A673 (cell line): ENCODE measurements at regions not wholly inside any gene's neighbourhood (a gene's known extent, or its start where the extent isn't known, plus 50 kb on each side); places are given as distances from the start of the nearest gene placed in this dataset.
"Not testable (repeated sequence)": the region's sequence is repeated elsewhere in the genome, so short reads cannot be mapped to it uniquely, and the experiment has no call there.

Experiments
- EZH2 ChIP-seq: fragments of 200-600 bp; sonication (generic); IDR thresholded peaks from 2 replicates; pipeline ENCODE4 v1.6.1; 2017; ENCODE audit warnings: borderline replicate concordance, low read depth, mild to moderate bottlenecking, mixed read lengths, antibody characterized with exemption, low read length; ENCODE audit not compliant: poor library complexity, severe bottlenecking
- TF ChIP-seq, protein P1 (sequence below): fragments of 300-800, 200-600 bp; sonication (generic); conservative IDR thresholded peaks from 2 replicates; pipeline ENCODE4 v1.5.1; 2017; ENCODE audit warnings: low read depth, mild to moderate bottlenecking, antibody characterized with exemption, low read length, moderate library complexity, mixed read lengths

DNA sequence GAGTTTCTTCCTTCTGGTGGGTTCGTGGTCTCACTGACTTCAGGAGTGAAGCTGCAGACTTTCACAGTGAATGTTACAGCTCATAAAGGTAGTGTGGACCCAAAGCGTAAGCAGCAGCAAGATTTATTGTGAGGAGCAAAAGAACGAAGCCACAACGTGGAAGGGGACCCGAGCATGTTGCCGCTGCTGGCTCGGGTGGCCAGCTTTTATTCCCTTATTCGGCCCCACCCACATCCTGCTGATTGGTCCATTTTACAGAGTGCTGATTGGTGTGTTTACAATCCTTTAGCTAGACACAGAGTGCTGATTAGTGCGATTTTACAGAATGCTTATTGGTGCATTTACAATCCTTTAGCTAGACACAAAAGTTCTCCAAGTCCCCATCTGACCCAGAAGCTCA lies 80.6 kb upstream of the SEL1L start:
- TF ChIP-seq, protein P1, sequence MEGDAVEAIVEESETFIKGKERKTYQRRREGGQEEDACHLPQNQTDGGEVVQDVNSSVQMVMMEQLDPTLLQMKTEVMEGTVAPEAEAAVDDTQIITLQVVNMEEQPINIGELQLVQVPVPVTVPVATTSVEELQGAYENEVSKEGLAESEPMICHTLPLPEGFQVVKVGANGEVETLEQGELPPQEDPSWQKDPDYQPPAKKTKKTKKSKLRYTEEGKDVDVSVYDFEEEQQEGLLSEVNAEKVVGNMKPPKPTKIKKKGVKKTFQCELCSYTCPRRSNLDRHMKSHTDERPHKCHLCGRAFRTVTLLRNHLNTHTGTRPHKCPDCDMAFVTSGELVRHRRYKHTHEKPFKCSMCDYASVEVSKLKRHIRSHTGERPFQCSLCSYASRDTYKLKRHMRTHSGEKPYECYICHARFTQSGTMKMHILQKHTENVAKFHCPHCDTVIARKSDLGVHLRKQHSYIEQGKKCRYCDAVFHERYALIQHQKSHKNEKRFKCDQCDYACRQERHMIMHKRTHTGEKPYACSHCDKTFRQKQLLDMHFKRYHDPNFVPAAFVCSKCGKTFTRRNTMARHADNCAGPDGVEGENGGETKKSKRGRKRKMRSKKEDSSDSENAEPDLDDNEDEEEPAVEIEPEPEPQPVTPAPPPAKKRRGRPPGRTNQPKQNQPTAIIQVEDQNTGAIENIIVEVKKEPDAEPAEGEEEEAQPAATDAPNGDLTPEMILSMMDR = not testable (repeated sequence)
- not testable (repeated sequence) for TF ChIP-seq EZH2
